Endothelial cell (in vitro differentiated cells): ENCODE measurements at regions not wholly inside any gene's neighbourhood (a gene's known extent, or its start where the extent isn't known, plus 50 kb on each side); places are given as distances from the start of the nearest gene placed in this dataset.
"Not testable (repeated sequence)": the region's sequence is repeated elsewhere in the genome, so short reads cannot be mapped to it uniquely, and the experiment has no call there.

Source experiments
- DNase-seq: peaks from one replicate; pipeline ENCODE4 v3.0.0; 2021; ENCODE audit warnings: low spot score
- H3K27ac Mint-ChIP-seq: one replicate; pipeline ENCODE4 v1.8.0; 2021; ENCODE audit warnings: mixed read lengths, inconsistent platforms; ENCODE audit not compliant: unreplicated experiment
- H3K27me3 Mint-ChIP-seq: one replicate; pipeline ENCODE4 v1.8.0; 2021; ENCODE audit warnings: mild to moderate bottlenecking, moderate library complexity, mixed read lengths, inconsistent platforms; ENCODE audit not compliant: unreplicated experiment
- H3K36me3 Mint-ChIP-seq: one replicate; pipeline ENCODE4 v1.8.0; 2021; ENCODE audit warnings: mild to moderate bottlenecking, low read depth, mixed read lengths, inconsistent platforms; ENCODE audit not compliant: unreplicated experiment
- H3K4me1 Mint-ChIP-seq: one replicate; pipeline ENCODE4 v1.8.0; 2021; ENCODE audit warnings: mild to moderate bottlenecking, mixed read lengths, inconsistent platforms; ENCODE audit not compliant: unreplicated experiment
- H3K4me3 Mint-ChIP-seq: one replicate; pipeline ENCODE4 v1.8.0; 2021; ENCODE audit warnings: mild to moderate bottlenecking, mixed read lengths, inconsistent platforms; ENCODE audit not compliant: unreplicated experiment
- H3K9me3 Mint-ChIP-seq: one replicate; pipeline ENCODE4 v1.8.0; 2021; ENCODE audit warnings: mixed read lengths, inconsistent platforms; ENCODE audit not compliant: unreplicated experiment
- CTCF ChIP-seq: fragments of 200-600 bp; sonication (generic); IDR thresholded peaks from one replicate; pipeline ENCODE4 v1.5.0; 2021; ENCODE audit warnings: antibody characterized with exemption; ENCODE audit not compliant: unreplicated experiment

- H3K4me3 Mint-ChIP-seq = no peak overlapping the region
- no peak for DNase-seq
- H3K9me3 Mint-ChIP-seq = no peaks in the 10 kb centered on the region
- TF ChIP-seq CTCF = no peak
- no peaks in the 10 kb centered on the region for H3K36me3 Mint-ChIP-seq
- H3K4me1 Mint-ChIP-seq = no peaks in the 10 kb centered on the region
- H3K27me3 Mint-ChIP-seq = no peaks in the 10 kb centered on the region
- no peak overlapping the region for H3K27ac Mint-ChIP-seq
These were observed 234.5 kb downstream of the PLA2G4A start for GRCh38 chr1:187063271-187063670.

- H3K4me3 Mint-ChIP-seq = no peak overlapping the region
- no peaks in the 10 kb centered on the region for H3K9me3 Mint-ChIP-seq
- no peak for TF ChIP-seq CTCF
- H3K4me1 Mint-ChIP-seq = peaks cover 3% of the 10 kb centered on the region
- no peaks in the 10 kb centered on the region for H3K36me3 Mint-ChIP-seq
- no peak for DNase-seq
- no peak overlapping the region for H3K27ac Mint-ChIP-seq
- no peaks in the 10 kb centered on the region for H3K27me3 Mint-ChIP-seq
These were observed 238.4 kb downstream of the PLA2G4A start for GRCh38 chr1:187067160-187067559.

- peaks cover 3% of the 10 kb centered on the region for H3K27me3 Mint-ChIP-seq
These were observed 241.3 kb downstream of the PLA2G4A start for GRCh38 chr1:187070076-187070475.

GRCh38 chr1:187072262-187073034, 243.7 kb downstream of the PLA2G4A start:
- not testable (repeated sequence) for H3K36me3 Mint-ChIP-seq, H3K4me3 Mint-ChIP-seq, DNase-seq, H3K27me3 Mint-ChIP-seq, H3K9me3 Mint-ChIP-seq, H3K27ac Mint-ChIP-seq, H3K4me1 Mint-ChIP-seq

More at GRCh38 chr1:187070076-187070475, 241.3 kb downstream of the PLA2G4A start:
- Mint-ChIP-seq H3K4me1 (peaks cover 3% of the 10 kb centered on the region), H3K4me3 (no peak overlapping the region), H3K9me3 (no peaks in the 10 kb centered on the region), H3K27ac (no peak overlapping the region), H3K36me3 (no peaks in the 10 kb centered on the region)
- TF ChIP-seq CTCF = no peak
- no peak for DNase-seq

- not testable (repeated sequence) for H3K27ac Mint-ChIP-seq
These were observed 244.3 kb downstream of the PLA2G4A start for GRCh38 chr1:187073035-187073560.

GRCh38 chr1:187073634-187074245, 245.0 kb downstream of the PLA2G4A start:
- not testable (repeated sequence) for H3K4me3 Mint-ChIP-seq, H3K36me3 Mint-ChIP-seq, H3K9me3 Mint-ChIP-seq, H3K27ac Mint-ChIP-seq, H3K27me3 Mint-ChIP-seq, DNase-seq, H3K4me1 Mint-ChIP-seq

More at GRCh38 chr1:187073035-187073560, 244.3 kb downstream of the PLA2G4A start:
- not testable (repeated sequence) for H3K27me3 Mint-ChIP-seq, H3K36me3 Mint-ChIP-seq, H3K9me3 Mint-ChIP-seq, H3K4me3 Mint-ChIP-seq, DNase-seq, H3K4me1 Mint-ChIP-seq
